ENCODE measurements at regions not wholly inside any gene's neighbourhood (a gene's known extent, or its start where the extent isn't known, plus 50 kb on each side); places are given as distances from the start of the nearest gene placed in this dataset.
"Not testable (repeated sequence)": the region's sequence is repeated elsewhere in the genome, so short reads cannot be mapped to it uniquely, and the experiment has no call there.

- Mint-ChIP-seq H3K36me3 (no peaks in the 10 kb centered on the region), H3K27me3 (peaks cover 15% of the 10 kb centered on the region), H3K4me3 (no peak overlapping the region), H3K27ac (no peak overlapping the region), H3K9me3 (ENCODE audit: low read depth) (peaks cover 6% of the 10 kb centered on the region), H3K4me1 (no peaks in the 10 kb centered on the region)
- CTCF ChIA-PET = no interaction called here
- DNase-seq = no peak
- no peak for ATAC-seq
Measured at GRCh38 chr2:190150413-190150812, 87.9 kb upstream of the MSTN start.

GRCh38 chr2:190149908-190150307 is 87.4 kb upstream of the MSTN start:
- H3K4me1 Mint-ChIP-seq = no peaks in the 10 kb centered on the region
- CTCF ChIA-PET = no interaction called here
- H3K27me3 Mint-ChIP-seq = peaks cover 11% of the 10 kb centered on the region
- ATAC-seq (no peak), DNase-seq (no peak)
- no peak overlapping the region for H3K27ac Mint-ChIP-seq
- peaks cover 6% of the 10 kb centered on the region for H3K9me3 Mint-ChIP-seq (ENCODE audit: low read depth)
- no peak overlapping the region for H3K4me3 Mint-ChIP-seq
- no peaks in the 10 kb centered on the region for H3K36me3 Mint-ChIP-seq

GRCh38 chr2:190149200-190149599 is 86.7 kb upstream of the MSTN start:
- CTCF ChIA-PET = no interaction called here
- peaks cover 6% of the 10 kb centered on the region for H3K9me3 Mint-ChIP-seq (ENCODE audit: low read depth)
- no peak for ATAC-seq
- no peak for DNase-seq
- H3K27me3 Mint-ChIP-seq = peaks cover 11% of the 10 kb centered on the region
- no peak overlapping the region for H3K27ac Mint-ChIP-seq
- no peaks in the 10 kb centered on the region for H3K36me3 Mint-ChIP-seq
- no peak overlapping the region for H3K4me3 Mint-ChIP-seq
- H3K4me1 Mint-ChIP-seq = no peaks in the 10 kb centered on the region

- H3K9me3 Mint-ChIP-seq (ENCODE audit: low read depth) = peaks cover 12% of the 10 kb centered on the region
- ATAC-seq, H3K4me3 Mint-ChIP-seq, CTCF ChIA-PET, H3K36me3 Mint-ChIP-seq, H3K27ac Mint-ChIP-seq, H3K4me1 Mint-ChIP-seq, DNase-seq: not testable (repeated sequence)
- peaks cover 11% of the 10 kb centered on the region for H3K27me3 Mint-ChIP-seq
Measured at GRCh38 chr2:190146109-190146508, 83.6 kb upstream of the MSTN start.

- H3K9me3 Mint-ChIP-seq (ENCODE audit: low read depth) = peaks cover 11% of the 10 kb centered on the region
- not testable (repeated sequence) for H3K27ac Mint-ChIP-seq, DNase-seq, H3K4me1 Mint-ChIP-seq, H3K36me3 Mint-ChIP-seq, ATAC-seq, H3K4me3 Mint-ChIP-seq, H3K27me3 Mint-ChIP-seq
- CTCF ChIA-PET = interaction anchor here (1.6 kb wide), 1 partner anchor 9 kb away, joined by 3 read pairs; no protein-coding TSS in a partner anchor
Measured at GRCh38 chr2:190140474-190140873, 77.9 kb upstream of the MSTN start.

- peaks cover 11% of the 10 kb centered on the region for H3K9me3 Mint-ChIP-seq (ENCODE audit: low read depth)
- H3K4me3 Mint-ChIP-seq = no peak overlapping the region
- no peak for ATAC-seq
- no peaks in the 10 kb centered on the region for H3K36me3 Mint-ChIP-seq
- H3K27ac Mint-ChIP-seq = no peak overlapping the region
- no peaks in the 10 kb centered on the region for H3K27me3 Mint-ChIP-seq
- DNase-seq = no peak
- CTCF ChIA-PET = no interaction called here
- H3K4me1 Mint-ChIP-seq = no peaks in the 10 kb centered on the region
Measured at GRCh38 chr2:190139371-190139770, 76.8 kb upstream of the MSTN start.

GRCh38 chr2:190138032-190138431 is 75.5 kb upstream of the MSTN start:
- DNase-seq = no peak
- Mint-ChIP-seq H3K9me3 (ENCODE audit: low read depth) (peaks cover 11% of the 10 kb centered on the region), H3K27me3 (no peaks in the 10 kb centered on the region), H3K36me3 (no peaks in the 10 kb centered on the region), H3K27ac (no peak overlapping the region), H3K4me1 (no peaks in the 10 kb centered on the region), H3K4me3 (no peak overlapping the region)
- no peak for ATAC-seq
- CTCF ChIA-PET = no interaction called here

- no peaks in the 10 kb centered on the region for H3K4me1 Mint-ChIP-seq
- CTCF ChIA-PET = no interaction called here
- no peak for DNase-seq
Measured at GRCh38 chr2:190137561-190137960, 75.0 kb upstream of the MSTN start.

GRCh38 chr2:190136825-190137224 is 74.3 kb upstream of the MSTN start:
- ATAC-seq = no peak
- H3K4me1 Mint-ChIP-seq = no peaks in the 10 kb centered on the region
- H3K4me3 Mint-ChIP-seq = no peak overlapping the region
- no peak for DNase-seq
- no peaks in the 10 kb centered on the region for H3K36me3 Mint-ChIP-seq
- H3K27me3 Mint-ChIP-seq = no peaks in the 10 kb centered on the region
- no peak overlapping the region for H3K27ac Mint-ChIP-seq
- CTCF ChIA-PET = no interaction called here
- H3K9me3 Mint-ChIP-seq (ENCODE audit: low read depth) = peaks cover 6% of the 10 kb centered on the region

More at GRCh38 chr2:190137561-190137960, 75.0 kb upstream of the MSTN start:
- Mint-ChIP-seq H3K4me3 (no peak overlapping the region), H3K27ac (no peak overlapping the region), H3K27me3 (no peaks in the 10 kb centered on the region), H3K9me3 (ENCODE audit: low read depth) (peaks cover 11% of the 10 kb centered on the region), H3K36me3 (no peaks in the 10 kb centered on the region)
- ATAC-seq = no peak

GRCh38 chr2:190136259-190136658 is 73.7 kb upstream of the MSTN start:
- no peaks in the 10 kb centered on the region for H3K36me3 Mint-ChIP-seq
- CTCF ChIA-PET = no interaction called here
- H3K27ac Mint-ChIP-seq = no peak overlapping the region
- ATAC-seq = no peak
- H3K4me1 Mint-ChIP-seq = no peaks in the 10 kb centered on the region
- no peaks in the 10 kb centered on the region for H3K27me3 Mint-ChIP-seq
- H3K4me3 Mint-ChIP-seq = no peak overlapping the region
- no peak for DNase-seq
- H3K9me3 Mint-ChIP-seq (ENCODE audit: low read depth) = peaks cover 5% of the 10 kb centered on the region

GRCh38 chr2:190129421-190130199 is 67.1 kb upstream of the MSTN start:
- Mint-ChIP-seq H3K27me3 (no peaks in the 10 kb centered on the region), H3K9me3 (ENCODE audit: low read depth) (no peaks in the 10 kb centered on the region), H3K4me3 (no peak overlapping the region), H3K27ac (no peak overlapping the region), H3K36me3 (no peaks in the 10 kb centered on the region), H3K4me1 (no peaks in the 10 kb centered on the region)
- no peak for DNase-seq
- CTCF ChIA-PET = interaction anchor here (0.5 kb wide), 1 partner anchor 271 kb away, joined by 3 read pairs; no protein-coding TSS in a partner anchor
- ATAC-seq = no peak

GRCh38 chr2:190127651-190128050 is 65.1 kb upstream of the MSTN start:
- no peak for DNase-seq
- Mint-ChIP-seq H3K36me3 (no peaks in the 10 kb centered on the region), H3K9me3 (ENCODE audit: low read depth) (no peaks in the 10 kb centered on the region), H3K4me3 (no peak overlapping the region), H3K4me1 (no peaks in the 10 kb centered on the region), H3K27ac (no peak overlapping the region), H3K27me3 (no peaks in the 10 kb centered on the region)
- ATAC-seq = no peak
- CTCF ChIA-PET = interaction anchor here (0.9 kb wide), 1 partner anchor 39 kb away, joined by 3 read pairs; no protein-coding TSS in a partner anchor

GRCh38 chr2:190126798-190127197 is 64.3 kb upstream of the MSTN start:
- no peaks in the 10 kb centered on the region for H3K9me3 Mint-ChIP-seq (ENCODE audit: low read depth)
- H3K36me3 Mint-ChIP-seq = no peaks in the 10 kb centered on the region
- H3K27me3 Mint-ChIP-seq = no peaks in the 10 kb centered on the region
- no peaks in the 10 kb centered on the region for H3K4me1 Mint-ChIP-seq
- CTCF ChIA-PET = interaction anchor here (0.9 kb wide), 1 partner anchor 38 kb away, joined by 3 read pairs; no protein-coding TSS in a partner anchor
- no peak for ATAC-seq
- H3K27ac Mint-ChIP-seq = no peak overlapping the region
- no peak overlapping the region for H3K4me3 Mint-ChIP-seq
- no peak for DNase-seq

GRCh38 chr2:190123956-190124355 is 61.4 kb upstream of the MSTN start:
- Mint-ChIP-seq H3K4me3 (no peak overlapping the region), H3K9me3 (ENCODE audit: low read depth) (no peaks in the 10 kb centered on the region), H3K4me1 (no peaks in the 10 kb centered on the region), H3K27ac (no peak overlapping the region), H3K36me3 (no peaks in the 10 kb centered on the region), H3K27me3 (no peaks in the 10 kb centered on the region)
- DNase-seq = no peak
- CTCF ChIA-PET = no interaction called here
- ATAC-seq = no peak
